ENCODE measurements at regions not wholly inside any gene's neighbourhood (a gene's known extent, or its start where the extent isn't known, plus 50 kb on each side); places are given as distances from the start of the nearest gene placed in this dataset.

GRCh38 chr2:128753800-128754199 lies 435.1 kb upstream of the HS6ST1 start:
- TF ChIP-seq CTCF (IDR thresholded peaks at IDR 0.05) (no peak), POLR2A (IDR thresholded peaks at IDR 0.05) (no peak)

Measured in Peyer's patch (tissue), 4 donors.